ENCODE measurements at regions not wholly inside any gene's neighbourhood (a gene's known extent, or its start where the extent isn't known, plus 50 kb on each side); places are given as distances from the start of the nearest gene placed in this dataset.

- no peak for DNase-seq (ENCODE audit: low spot score)
- Histone ChIP-seq H3K9me3 (ENCODE audit: low read depth, low read length, poor library complexity, severe bottlenecking) (no peaks in the 10 kb centered on the region), H3K4me1 (ENCODE audit: insufficient read depth, low read length, poor library complexity, severe bottlenecking) (no peaks in the 10 kb centered on the region), H3K4me3 (ENCODE audit: low read depth, low read length, poor library complexity, severe bottlenecking) (no peak overlapping the region), H3K27ac (ENCODE audit: low read depth, low read length, poor library complexity, severe bottlenecking) (no peak overlapping the region), H3K36me3 (ENCODE audit: insufficient read depth, low read length, poor library complexity, severe bottlenecking) (no peaks in the 10 kb centered on the region), H3K27me3 (replicated peaks; ENCODE audit: insufficient read depth, low read depth, low read length, poor library complexity) (no peaks in the 10 kb centered on the region)
- TF ChIP-seq EZH2 (IDR thresholded peaks at IDR 0.05; ENCODE audit: borderline replicate concordance, low read depth, low read length, poor library complexity, severe bottlenecking) (no peak), CTCF (conservative IDR thresholded peaks at IDR 0.05; ENCODE audit: low read depth, low read length) (no peak)
- ChIA-PET CTCF (interaction anchor here (1.1 kb wide), 1 partner anchor 27 kb away, joined by 6 read pairs; no protein-coding TSS in a partner anchor), POLR2A (ENCODE audit: low non-redundant PET) (no interaction called here)
- BruUV-seq (replicated peaks): no TSS peak
- intact Hi-C loops (cut with micrococcal nuclease; ENCODE audit: unreplicated experiment): no loop called here
Measured at GRCh38 chr13:106942563-106942962, 374.6 kb upstream of the ARGLU1 start.

GRCh38 chr13:106941779-106942178 lies 373.8 kb upstream of the ARGLU1 start:
- no peak for DNase-seq (ENCODE audit: low spot score)
- intact Hi-C loops (cut with micrococcal nuclease; ENCODE audit: unreplicated experiment): no loop called here
- H3K4me3 ChIP-seq (ENCODE audit: low read depth, low read length, poor library complexity, severe bottlenecking): no peak overlapping the region
- TF ChIP-seq EZH2 (IDR thresholded peaks at IDR 0.05; ENCODE audit: borderline replicate concordance, low read depth, low read length, poor library complexity, severe bottlenecking) (no peak), CTCF (conservative IDR thresholded peaks at IDR 0.05; ENCODE audit: low read depth, low read length) (no peak)
- no peaks in the 10 kb centered on the region for H3K27me3 ChIP-seq (replicated peaks; ENCODE audit: insufficient read depth, low read depth, low read length, poor library complexity)
- no peaks in the 10 kb centered on the region for H3K4me1 ChIP-seq (ENCODE audit: insufficient read depth, low read length, poor library complexity, severe bottlenecking)
- H3K27ac ChIP-seq (ENCODE audit: low read depth, low read length, poor library complexity, severe bottlenecking): no peak overlapping the region
- ChIA-PET POLR2A (ENCODE audit: low non-redundant PET) (no interaction called here), CTCF (no interaction called here)
- H3K9me3 ChIP-seq (ENCODE audit: low read depth, low read length, poor library complexity, severe bottlenecking): no peaks in the 10 kb centered on the region
- BruUV-seq (replicated peaks): no TSS peak
- H3K36me3 ChIP-seq (ENCODE audit: insufficient read depth, low read length, poor library complexity, severe bottlenecking): no peaks in the 10 kb centered on the region

- TF ChIP-seq CTCF (conservative IDR thresholded peaks at IDR 0.05; ENCODE audit: low read depth, low read length): no peak
- TF ChIP-seq EZH2 (IDR thresholded peaks at IDR 0.05; ENCODE audit: borderline replicate concordance, low read depth, low read length, poor library complexity, severe bottlenecking): no peak
- no peaks in the 10 kb centered on the region for H3K9me3 ChIP-seq (ENCODE audit: low read depth, low read length, poor library complexity, severe bottlenecking)
- no peaks in the 10 kb centered on the region for H3K36me3 ChIP-seq (ENCODE audit: insufficient read depth, low read length, poor library complexity, severe bottlenecking)
- H3K27me3 ChIP-seq (replicated peaks; ENCODE audit: insufficient read depth, low read depth, low read length, poor library complexity): no peaks in the 10 kb centered on the region
- H3K4me1 ChIP-seq (ENCODE audit: insufficient read depth, low read length, poor library complexity, severe bottlenecking): no peaks in the 10 kb centered on the region
- no peak for DNase-seq (ENCODE audit: low spot score)
- H3K4me3 ChIP-seq (ENCODE audit: low read depth, low read length, poor library complexity, severe bottlenecking): no peak overlapping the region
- H3K27ac ChIP-seq (ENCODE audit: low read depth, low read length, poor library complexity, severe bottlenecking): no peak overlapping the region
- POLR2A ChIA-PET (ENCODE audit: low non-redundant PET): no interaction called here
- CTCF ChIA-PET: no interaction called here
- intact Hi-C loops (cut with micrococcal nuclease; ENCODE audit: unreplicated experiment): no loop called here
- BruUV-seq (replicated peaks): no TSS peak
Measured at GRCh38 chr13:106927421-106927820, 359.5 kb upstream of the ARGLU1 start.

Measured in A673 (cell line).